Endodermal cell (in vitro differentiated cells): ENCODE measurements at regions not wholly inside any gene's neighbourhood (a gene's known extent, or its start where the extent isn't known, plus 50 kb on each side); places are given as distances from the start of the nearest gene placed in this dataset.

ENCODE experiments used
- DNase-seq: peaks from one replicate; pipeline ENCODE4 v3.0.0-alpha.2; 2017
- H3K27ac ChIP-seq: 2 replicates; pipeline ENCODE4 v1.5.1; 2013; ENCODE audit warnings: mild to moderate bottlenecking, low read depth, low read length, moderate library complexity
- H3K27me3 ChIP-seq: 2 replicates; pipeline ENCODE4 v1.6.1; 2013; ENCODE audit warnings: mild to moderate bottlenecking, low read length, moderate library complexity; ENCODE audit not compliant: insufficient read depth, control insufficient read depth, poor library complexity, severe bottlenecking
- H3K36me3 ChIP-seq: 2 replicates; pipeline ENCODE4 v1.7.0; 2013; ENCODE audit warnings: mild to moderate bottlenecking, low read length, moderate library complexity; ENCODE audit not compliant: control insufficient read depth, insufficient read depth
- H3K4me1 ChIP-seq: one replicate; pipeline ENCODE4 v1.7.0; 2013; ENCODE audit warnings: low read length; ENCODE audit not compliant: control insufficient read depth, insufficient read depth
- H3K4me3 ChIP-seq: 2 replicates; pipeline ENCODE4 v1.5.1; 2013; ENCODE audit warnings: mild to moderate bottlenecking, low read length, moderate library complexity
- H3K9ac ChIP-seq: 2 replicates; pipeline ENCODE4 v1.6.1; 2013; ENCODE audit warnings: mild to moderate bottlenecking, low read length, moderate library complexity; ENCODE audit not compliant: poor library complexity, severe bottlenecking; ENCODE audit errors: extremely low read depth
- H3K9me3 ChIP-seq: 2 replicates; pipeline ENCODE4 v1.6.1; 2013; ENCODE audit warnings: mild to moderate bottlenecking, low read length, moderate library complexity; ENCODE audit not compliant: control insufficient read depth
- H3K27ac Mint-ChIP-seq: 2 replicates; pipeline ENCODE4 v1.8.0; 2020; ENCODE audit warnings: mixed read lengths
- H3K27me3 Mint-ChIP-seq: 2 replicates; pipeline ENCODE4 v1.8.0; 2021; ENCODE audit warnings: mild to moderate bottlenecking, mixed read lengths; ENCODE audit not compliant: insufficient read depth
- H3K36me3 Mint-ChIP-seq: 2 replicates; pipeline ENCODE4 v1.8.0; 2020; ENCODE audit warnings: low read depth, mixed read lengths
- H3K4me1 Mint-ChIP-seq: 2 replicates; pipeline ENCODE4 v1.8.0; 2020; ENCODE audit warnings: mixed read lengths
- H3K4me3 Mint-ChIP-seq: 2 replicates; pipeline ENCODE4 v1.8.0; 2020; ENCODE audit warnings: mild to moderate bottlenecking, moderate library complexity, mixed read lengths
- H3K9me3 Mint-ChIP-seq: 2 replicates; pipeline ENCODE4 v1.8.0; 2020; ENCODE audit warnings: mild to moderate bottlenecking, mixed read lengths
- WGBS, 2 experiments: methylation state at CpG; one replicate each; pipeline versions ENCODE4 v1.1.5 to v1.1.7; 2013; ENCODE audit warnings: missing lambda C conversion rate in 2 of 2, mixed read lengths in 1 of 2; ENCODE audit not compliant: insufficient coverage in 1 of 2, insufficient read length in 1 of 2; 5-methylcytosine and 5-hydroxymethylcytosine counted together
- TF ChIP-seq, protein P1 (sequence below): fragments of 200-600 bp; sonication (generic); conservative IDR thresholded peaks from 2 replicates; pipeline ENCODE4 v1.5.0; 2021; ENCODE audit warnings: antibody characterized with exemption, mild to moderate bottlenecking

DNA sequence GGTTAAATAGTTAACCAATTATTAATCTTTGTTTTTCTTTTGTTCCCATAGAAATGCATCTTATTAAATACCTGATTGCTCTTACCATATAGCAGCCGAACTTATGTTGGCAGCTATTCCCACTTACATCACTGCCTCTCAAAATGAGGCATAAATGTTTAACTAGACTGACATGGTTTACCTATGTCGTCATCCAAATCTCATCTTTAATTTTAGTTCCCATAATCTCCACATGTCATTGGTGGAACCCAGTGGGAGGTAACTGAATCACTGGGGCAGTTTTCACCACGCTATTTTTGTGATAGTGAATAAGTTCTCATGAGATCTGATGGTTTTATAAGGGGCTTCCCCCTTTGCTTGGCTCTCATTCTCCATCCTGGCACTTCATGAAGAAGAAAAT, 499.2 kb upstream of the ATP2B1 start:
- Histone ChIP-seq H3K9me3 (peaks cover 11% of the 10 kb centered on the region), H3K36me3 (no peaks in the 10 kb centered on the region), H3K9ac (no peak overlapping the region), H3K4me1 (no peaks in the 10 kb centered on the region), H3K4me3 (no peak overlapping the region), H3K27me3 (no peaks in the 10 kb centered on the region), H3K27ac (no peak overlapping the region)
- Mint-ChIP-seq H3K4me3 (no peak overlapping the region), H3K27ac (no peak overlapping the region), H3K4me1 (no peaks in the 10 kb centered on the region), H3K27me3 (no peaks in the 10 kb centered on the region), H3K9me3 (peaks cover 28% of the 10 kb centered on the region), H3K36me3 (no peaks in the 10 kb centered on the region)
- TF ChIP-seq, protein P1, sequence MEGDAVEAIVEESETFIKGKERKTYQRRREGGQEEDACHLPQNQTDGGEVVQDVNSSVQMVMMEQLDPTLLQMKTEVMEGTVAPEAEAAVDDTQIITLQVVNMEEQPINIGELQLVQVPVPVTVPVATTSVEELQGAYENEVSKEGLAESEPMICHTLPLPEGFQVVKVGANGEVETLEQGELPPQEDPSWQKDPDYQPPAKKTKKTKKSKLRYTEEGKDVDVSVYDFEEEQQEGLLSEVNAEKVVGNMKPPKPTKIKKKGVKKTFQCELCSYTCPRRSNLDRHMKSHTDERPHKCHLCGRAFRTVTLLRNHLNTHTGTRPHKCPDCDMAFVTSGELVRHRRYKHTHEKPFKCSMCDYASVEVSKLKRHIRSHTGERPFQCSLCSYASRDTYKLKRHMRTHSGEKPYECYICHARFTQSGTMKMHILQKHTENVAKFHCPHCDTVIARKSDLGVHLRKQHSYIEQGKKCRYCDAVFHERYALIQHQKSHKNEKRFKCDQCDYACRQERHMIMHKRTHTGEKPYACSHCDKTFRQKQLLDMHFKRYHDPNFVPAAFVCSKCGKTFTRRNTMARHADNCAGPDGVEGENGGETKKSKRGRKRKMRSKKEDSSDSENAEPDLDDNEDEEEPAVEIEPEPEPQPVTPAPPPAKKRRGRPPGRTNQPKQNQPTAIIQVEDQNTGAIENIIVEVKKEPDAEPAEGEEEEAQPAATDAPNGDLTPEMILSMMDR = no peak
- DNase-seq = no peak
- 78 to 90% methylated on average over 1 to 3 of the region's 3 CpGs for WGBS, 2 experiments

DNA sequence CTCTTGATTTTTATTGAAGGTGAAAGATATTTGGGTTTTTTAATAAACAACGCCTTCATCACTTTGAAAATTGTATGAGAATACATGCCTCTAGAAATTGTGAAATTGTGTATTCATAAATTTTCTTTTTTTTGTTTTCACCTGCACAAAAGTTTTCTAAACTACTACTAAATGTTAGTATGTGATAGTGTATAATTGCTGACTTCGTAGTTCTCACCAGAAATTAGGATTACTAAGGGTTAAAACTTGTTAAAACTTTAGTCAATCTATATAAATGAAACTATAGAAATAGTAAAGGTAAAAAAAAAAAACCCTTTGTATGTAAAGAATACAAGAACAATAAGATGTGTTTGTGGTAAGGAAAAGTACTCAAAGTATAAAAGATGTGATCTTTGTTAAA, 496.5 kb upstream of the ATP2B1 start:
- H3K4me1 ChIP-seq = no peaks in the 10 kb centered on the region
- Mint-ChIP-seq H3K9me3 (peaks cover 23% of the 10 kb centered on the region), H3K4me3 (no peak overlapping the region), H3K36me3 (no peaks in the 10 kb centered on the region), H3K27ac (no peak overlapping the region), H3K27me3 (no peaks in the 10 kb centered on the region), H3K4me1 (no peaks in the 10 kb centered on the region)
- DNase-seq = no peak
- H3K9me3 ChIP-seq = peaks cover 11% of the 10 kb centered on the region
- no peak overlapping the region for H3K27ac ChIP-seq
- TF ChIP-seq, protein P1 = no peak
- H3K27me3 ChIP-seq = no peaks in the 10 kb centered on the region
- H3K9ac ChIP-seq = no peak overlapping the region
- no peaks in the 10 kb centered on the region for H3K36me3 ChIP-seq
- WGBS, 2 experiments = 80 to 100% methylated on average over 1 to 2 of the region's 2 CpGs
- no peak overlapping the region for H3K4me3 ChIP-seq

DNA sequence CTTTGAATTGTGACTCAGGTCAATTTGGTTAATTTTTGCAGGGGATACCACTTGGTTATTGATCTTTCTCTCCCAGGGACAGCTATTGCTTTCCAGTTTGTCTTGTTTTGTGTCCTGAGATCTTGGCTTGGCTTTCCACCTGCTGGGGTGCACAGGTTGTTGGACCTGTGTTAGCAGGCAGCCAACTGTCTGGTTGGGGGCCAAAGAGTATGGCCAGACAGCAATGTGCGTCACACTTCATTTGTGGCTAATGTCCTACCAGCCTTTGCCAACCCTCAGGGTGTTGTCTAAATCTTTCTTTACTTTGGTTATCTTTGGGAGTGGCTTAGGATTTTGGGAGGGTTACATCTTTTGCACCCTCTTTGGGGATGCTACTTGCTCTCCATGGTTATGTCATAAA, 494.9 kb upstream of the ATP2B1 start:
- Mint-ChIP-seq H3K4me3 (no peak overlapping the region), H3K27ac (no peak overlapping the region)
- TF ChIP-seq, protein P1 = no peak

More for the DNA sequence above, 494.9 kb upstream of the ATP2B1 start:
- Histone ChIP-seq H3K27me3 (no peaks in the 10 kb centered on the region), H3K9ac (no peak overlapping the region), H3K36me3 (no peaks in the 10 kb centered on the region), H3K4me1 (no peaks in the 10 kb centered on the region), H3K9me3 (no peaks in the 10 kb centered on the region), H3K4me3 (no peak overlapping the region), H3K27ac (no peak overlapping the region)
- 89 to 100% methylated on average over 1 of the region's 1 CpG for WGBS, 2 experiments
- Mint-ChIP-seq H3K36me3 (no peaks in the 10 kb centered on the region), H3K27me3 (no peaks in the 10 kb centered on the region), H3K4me1 (peaks cover 5% of the 10 kb centered on the region), H3K9me3 (peaks cover 8% of the 10 kb centered on the region)
- DNase-seq = no peak
